GM18909 (cell line): ENCODE measurements at regions not wholly inside any gene's neighbourhood (a gene's known extent, or its start where the extent isn't known, plus 50 kb on each side); places are given as distances from the start of the nearest gene placed in this dataset.
"Not testable (repeated sequence)": the region's sequence is repeated elsewhere in the genome, so short reads cannot be mapped to it uniquely, and the experiment has no call there.

Source experiments
- ATAC-seq: cut with Tn5 transposase; IDR thresholded peaks from one replicate; pipeline ENCODE4 v1.9.1; 2021; ENCODE audit warnings: mild to moderate bottlenecking; ENCODE audit not compliant: unreplicated experiment, poor library complexity

GRCh38 chr1:90826024-90826423 is 108.9 kb upstream of the BARHL2 start:
- no peak for ATAC-seq

- no peak for ATAC-seq
Measured at GRCh38 chr1:90824551-90824950, 107.4 kb upstream of the BARHL2 start.

GRCh38 chr1:90823686-90824085 is 106.6 kb upstream of the BARHL2 start:
- no peak for ATAC-seq

GRCh38 chr1:90821788-90822359 is 104.8 kb upstream of the BARHL2 start:
- ATAC-seq: no peak

GRCh38 chr1:90821152-90821787 is 104.2 kb upstream of the BARHL2 start:
- no peak for ATAC-seq

GRCh38 chr1:90820745-90821144 is 103.6 kb upstream of the BARHL2 start:
- ATAC-seq: no peak

GRCh38 chr1:90817399-90817798 is 100.3 kb upstream of the BARHL2 start:
- no peak for ATAC-seq

- ATAC-seq: not testable (repeated sequence)
Measured at GRCh38 chr1:90812237-90812636, 95.1 kb upstream of the BARHL2 start.

- not testable (repeated sequence) for ATAC-seq
Measured at GRCh38 chr1:90811444-90811950, 94.4 kb upstream of the BARHL2 start.

GRCh38 chr1:90810681-90811080 is 93.6 kb upstream of the BARHL2 start:
- ATAC-seq: no peak

GRCh38 chr1:90809996-90810395 is 92.9 kb upstream of the BARHL2 start:
- no peak for ATAC-seq

GRCh38 chr1:90809093-90809492 is 92.0 kb upstream of the BARHL2 start:
- ATAC-seq: no peak

- no peak for ATAC-seq
Measured at GRCh38 chr1:90807329-90807728, 90.2 kb upstream of the BARHL2 start.

- no peak for ATAC-seq
Measured at GRCh38 chr1:90802622-90803021, 85.5 kb upstream of the BARHL2 start.

GRCh38 chr1:90800012-90800717 is 83.1 kb upstream of the BARHL2 start:
- ATAC-seq: no peak

GRCh38 chr1:90799326-90799725 is 82.2 kb upstream of the BARHL2 start:
- ATAC-seq: no peak

- ATAC-seq: no peak
Measured at GRCh38 chr1:90798883-90799282, 81.8 kb upstream of the BARHL2 start.

GRCh38 chr1:90798344-90798743 is 81.2 kb upstream of the BARHL2 start:
- ATAC-seq: no peak

GRCh38 chr1:90795431-90795830 is 78.3 kb upstream of the BARHL2 start:
- no peak for ATAC-seq

- ATAC-seq: no peak
Measured at GRCh38 chr1:90786709-90787108, 69.6 kb upstream of the BARHL2 start.

GRCh38 chr1:90784186-90784847 is 67.2 kb upstream of the BARHL2 start:
- ATAC-seq: no peak
